Left renal cortex interstitium (tissue), 4 donors: ENCODE measurements at regions not wholly inside any gene's neighbourhood (a gene's known extent, or its start where the extent isn't known, plus 50 kb on each side); places are given as distances from the start of the nearest gene placed in this dataset.

Experiments
- DNase-seq, 4 donors: peaks; one replicate each; pipeline ENCODE4 v3.0.0-alpha.2; 2013; ENCODE audit warnings: low read depth in 4 of 4, low spot score in 2 of 4, missing footprints in 1 of 4

GRCh38 chr19:30911491-30911890 lies 437.7 kb downstream of the TSHZ3 start:
- no peak for DNase-seq

DNA sequence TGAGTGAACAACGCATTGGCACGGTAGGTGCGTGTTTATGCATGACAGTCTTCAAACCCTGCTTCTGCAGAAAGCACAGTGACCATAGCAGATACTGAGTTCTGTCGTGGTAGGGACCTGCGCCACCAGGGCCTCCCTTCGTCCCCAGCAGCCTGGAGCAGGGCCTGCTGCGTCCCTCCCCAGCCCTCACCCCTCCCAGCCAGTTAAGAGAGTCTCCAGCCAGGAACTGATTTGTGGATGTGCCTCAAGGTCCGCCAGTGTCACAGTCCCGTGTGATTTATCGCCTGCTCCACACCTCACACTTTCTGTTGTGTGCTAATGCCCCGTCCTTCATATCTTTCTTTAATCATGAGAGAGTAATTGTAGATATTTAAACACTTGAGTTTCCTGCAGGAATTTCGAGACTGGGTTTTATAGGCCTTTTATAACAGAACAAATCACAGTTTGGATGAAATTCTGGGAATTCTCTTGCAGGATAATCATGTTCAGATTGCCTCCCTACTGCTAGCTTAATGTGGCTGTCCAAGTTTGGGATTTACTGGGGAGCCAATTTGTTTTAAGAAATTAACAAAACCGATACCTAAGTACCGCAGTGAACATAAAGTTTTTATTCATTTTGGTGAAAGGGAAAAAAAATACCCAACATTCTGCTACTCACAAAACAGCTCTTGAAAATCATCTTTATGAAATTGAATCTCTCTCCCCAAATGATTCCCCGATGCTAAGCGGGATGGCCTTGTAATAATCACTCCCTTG lies 438.6 kb downstream of the TSHZ3 start:
- no peak for DNase-seq

DNA sequence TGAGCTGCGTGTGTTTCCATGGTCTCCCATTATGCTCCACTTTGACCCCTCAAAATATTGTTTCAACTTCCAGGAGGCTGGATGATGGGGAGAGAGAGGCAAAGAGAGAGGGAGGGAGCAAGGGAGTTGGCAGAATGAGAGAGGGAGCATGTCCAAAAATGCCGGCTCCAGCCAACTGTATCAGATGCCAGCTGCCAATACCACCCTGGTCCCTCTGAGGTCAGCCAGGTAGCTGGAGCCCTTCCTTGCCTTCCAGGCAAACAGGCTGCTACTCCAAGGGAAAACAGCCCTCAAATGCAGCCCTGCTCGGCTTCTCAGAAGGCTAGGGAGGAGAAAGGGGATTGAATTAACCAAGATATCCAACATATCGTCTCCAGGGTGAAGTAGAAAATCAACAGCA lies 440.0 kb downstream of the TSHZ3 start:
- DNase-seq = no peak

- no peak for DNase-seq
Measured at GRCh38 chr19:30908262-30908771, 440.9 kb downstream of the TSHZ3 start.

GRCh38 chr19:30906871-30907270 lies 442.4 kb downstream of the TSHZ3 start:
- no peak for DNase-seq

DNA sequence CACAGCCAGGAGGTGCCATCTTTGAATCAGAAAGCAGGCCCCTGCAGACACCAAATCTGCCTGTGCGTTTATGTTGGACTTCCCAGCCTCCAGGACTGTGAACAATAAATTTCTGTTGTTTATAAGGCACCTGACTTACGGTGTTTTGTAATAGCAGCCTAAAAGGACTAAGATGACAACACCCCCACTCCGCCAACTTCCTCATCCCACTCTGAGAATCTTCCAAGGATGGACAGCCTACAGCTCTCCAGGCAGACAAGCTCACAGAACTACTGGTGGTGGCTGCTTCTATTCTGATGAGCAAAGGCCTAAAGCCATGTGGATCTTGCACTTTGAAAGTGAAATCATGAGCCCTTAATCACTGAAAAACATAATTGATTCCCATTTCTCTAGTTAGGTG lies 449.2 kb downstream of the TSHZ3 start:
- DNase-seq = no peak

DNA sequence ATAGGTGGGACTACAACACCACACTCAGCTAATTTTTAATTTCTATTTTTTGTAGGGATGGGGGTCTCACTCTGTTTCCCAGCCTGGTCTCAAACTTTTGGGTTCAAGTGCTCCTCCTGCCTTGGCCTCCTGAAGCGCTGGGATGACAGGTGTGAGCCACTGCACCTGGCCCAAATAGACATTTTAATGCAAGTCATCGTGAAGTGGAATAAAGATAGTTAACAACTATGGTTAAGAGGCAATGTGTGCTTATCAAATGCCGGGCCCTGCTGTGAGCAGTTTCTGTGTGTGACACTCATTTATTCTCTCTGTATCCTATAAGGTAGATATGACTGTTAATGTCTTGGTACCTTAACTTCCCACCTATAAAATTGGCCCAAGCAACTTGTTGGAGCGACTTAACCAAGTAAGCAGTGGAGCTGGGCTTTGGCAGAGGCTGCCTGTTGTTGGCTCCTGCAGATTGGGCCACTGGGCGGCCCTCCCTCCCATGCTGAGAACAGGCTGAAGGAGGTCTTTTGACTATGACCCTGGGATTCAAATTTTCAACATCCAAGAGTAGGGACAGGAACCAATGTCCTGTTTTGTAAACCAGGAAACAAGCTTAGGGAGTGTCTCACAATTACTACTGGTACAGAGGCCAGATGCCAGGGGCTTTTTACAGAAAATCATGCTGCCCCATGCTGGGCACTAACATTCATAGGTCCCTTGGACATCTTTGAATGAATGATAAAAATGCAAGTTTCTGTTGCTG lies 450.7 kb downstream of the TSHZ3 start:
- DNase-seq = no peak

DNA sequence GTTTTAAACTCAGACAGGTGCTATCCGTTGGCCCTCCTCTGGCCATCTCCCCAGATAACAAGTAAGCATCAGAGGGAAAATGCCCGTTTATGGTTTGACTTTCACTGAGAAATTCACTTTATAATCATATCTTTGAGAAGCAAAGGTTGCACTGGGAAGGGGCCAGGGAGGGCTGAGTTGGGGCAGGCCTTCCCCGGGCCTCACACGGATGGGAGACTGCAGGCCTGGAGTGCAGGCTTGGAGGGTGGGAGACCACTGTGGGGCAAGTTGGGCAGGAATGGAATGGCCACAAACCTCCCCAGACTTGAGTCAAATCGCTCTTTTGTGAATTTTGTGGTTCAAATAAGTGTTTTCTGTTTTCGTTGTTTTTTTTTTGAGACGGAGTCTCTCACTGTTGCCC lies 451.7 kb downstream of the TSHZ3 start:
- DNase-seq = no peak

GRCh38 chr19:30897034-30897433 lies 452.2 kb downstream of the TSHZ3 start:
- no peak for DNase-seq

DNA sequence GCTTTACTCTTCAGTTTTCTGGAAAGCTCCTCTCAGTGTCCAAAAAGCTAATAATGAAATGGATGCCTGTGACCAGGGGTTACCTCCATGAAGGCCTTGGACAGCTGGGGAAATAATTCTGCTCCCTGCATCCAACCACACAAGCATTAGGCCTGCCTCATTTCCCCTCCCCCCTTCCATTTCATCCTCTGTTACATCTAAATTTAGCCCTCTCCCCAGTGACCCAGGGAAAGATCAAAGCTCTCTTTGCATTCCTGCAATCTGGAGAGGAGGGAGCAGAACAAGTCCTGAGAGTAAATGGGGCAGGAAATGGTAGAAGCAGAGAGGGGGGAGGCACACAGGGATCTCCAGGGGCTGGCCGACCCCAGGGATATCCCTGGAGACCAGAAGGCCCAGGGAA lies 452.7 kb downstream of the TSHZ3 start:
- peak in 3 of 4 donors; percentile 41 to 66 (median 49) for DNase-seq

DNA sequence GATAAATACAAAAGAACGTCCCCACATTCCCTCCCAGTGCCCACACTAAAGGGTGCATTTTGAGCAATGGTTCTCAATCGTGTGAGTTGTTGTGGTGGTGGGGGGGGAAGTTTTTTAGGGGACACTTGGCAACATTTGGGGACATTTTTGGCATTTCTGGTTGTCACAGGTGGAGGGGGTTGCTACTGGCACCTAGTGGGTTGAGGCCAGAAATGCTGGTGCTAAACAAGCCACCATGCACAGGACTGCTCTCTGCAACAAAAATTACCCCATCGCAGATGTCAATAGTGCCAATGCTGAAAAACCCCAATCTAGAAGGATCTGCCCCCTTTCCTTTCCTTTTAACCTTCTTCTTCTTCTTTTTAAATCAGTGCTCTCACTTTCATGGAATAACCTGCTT lies 453.3 kb downstream of the TSHZ3 start:
- DNase-seq = no peak

DNA sequence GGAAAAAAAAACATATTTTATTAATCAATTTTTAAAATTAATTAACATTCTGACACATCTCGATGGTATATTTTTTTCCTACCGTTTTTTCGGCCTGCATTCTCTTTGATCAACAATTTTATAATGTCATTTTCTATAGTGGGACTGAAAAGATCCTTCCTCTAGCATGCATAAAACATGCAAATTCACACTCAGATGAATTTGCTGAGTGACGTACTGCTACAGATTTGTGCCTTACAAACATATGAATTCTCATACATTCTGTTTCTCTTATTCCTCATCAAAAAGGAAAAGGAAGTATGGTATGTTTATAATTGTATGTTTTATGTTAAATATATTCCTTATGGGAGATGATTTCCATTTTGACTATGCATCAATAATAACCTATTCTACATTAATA lies 458.2 kb downstream of the TSHZ3 start:
- no peak for DNase-seq

GRCh38 chr19:30890033-30890432 lies 459.2 kb downstream of the TSHZ3 start:
- DNase-seq = no peak

DNA sequence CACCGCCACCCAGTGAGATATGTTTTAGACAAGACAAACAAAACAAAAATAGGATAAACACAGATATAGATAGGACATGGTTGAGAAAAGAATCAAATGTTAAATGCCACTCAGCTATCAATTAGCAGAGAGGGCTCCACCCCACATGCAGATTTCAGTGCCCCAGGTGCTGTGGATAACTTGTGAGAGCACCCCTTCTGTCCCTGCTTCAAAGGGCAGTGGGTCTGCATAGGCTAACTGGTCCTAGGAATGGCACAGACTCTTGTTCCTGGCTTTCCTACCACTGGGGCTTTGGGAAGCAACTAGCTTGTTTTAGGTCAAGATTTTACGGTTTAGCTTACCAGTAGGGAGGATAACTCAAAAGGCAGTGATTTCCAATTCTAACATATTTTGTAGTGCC lies 460.3 kb downstream of the TSHZ3 start:
- no peak for DNase-seq

GRCh38 chr19:30887042-30887441 lies 462.2 kb downstream of the TSHZ3 start:
- DNase-seq = no peak

GRCh38 chr19:30886222-30886621 lies 463.0 kb downstream of the TSHZ3 start:
- no peak for DNase-seq

- DNase-seq = no peak
Measured at GRCh38 chr19:30884146-30884812, 465.0 kb downstream of the TSHZ3 start.

DNA sequence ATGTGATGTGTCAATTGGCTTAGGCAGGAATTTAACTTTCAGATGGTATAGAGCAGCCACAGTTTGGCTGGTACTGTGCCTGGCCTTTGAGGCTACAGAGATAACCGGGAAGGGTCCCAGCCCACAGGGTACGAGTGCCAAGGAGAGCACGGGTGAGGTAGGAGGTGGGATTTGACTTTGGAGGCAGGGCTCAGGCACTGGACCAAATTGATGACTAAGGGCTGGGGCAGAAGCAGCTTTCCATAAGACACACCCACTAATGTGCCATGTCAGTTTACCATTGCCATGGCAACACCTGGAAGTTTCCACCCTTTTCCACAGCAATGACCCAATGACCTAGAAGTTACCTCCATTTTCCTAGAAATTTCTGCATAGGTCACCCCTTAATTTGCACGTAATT lies 466.2 kb downstream of the TSHZ3 start:
- DNase-seq = no peak

DNA sequence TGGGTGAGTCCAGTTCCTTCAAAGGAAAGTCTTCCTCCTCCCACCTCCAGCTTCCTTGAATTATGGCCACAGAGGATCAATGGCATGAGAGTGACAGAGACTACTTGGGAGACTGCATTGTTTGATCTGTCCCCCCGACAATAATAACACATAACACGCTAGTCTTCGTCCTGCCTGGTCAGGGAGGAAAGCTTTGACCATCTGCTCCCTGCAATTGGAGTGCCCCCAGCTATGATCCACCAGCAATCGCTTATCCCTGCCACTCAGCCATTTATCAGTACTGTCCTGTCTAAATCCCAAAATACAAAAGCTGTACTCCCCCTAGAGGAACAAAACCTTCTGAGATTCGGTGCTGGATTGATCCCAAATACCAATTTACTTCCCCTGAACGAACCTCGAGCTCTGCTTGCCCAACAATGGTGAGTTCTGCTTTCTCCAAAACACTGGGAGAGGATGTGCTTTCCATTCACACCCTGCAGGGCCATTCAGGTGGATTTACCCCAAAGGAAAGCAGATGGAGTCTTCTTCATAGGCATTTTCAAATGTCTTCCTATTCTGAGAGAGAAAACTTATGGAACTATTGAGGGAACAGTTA lies 466.7 kb downstream of the TSHZ3 start:
- DNase-seq = no peak

- no peak for DNase-seq
Measured at GRCh38 chr19:30881930-30882329, 467.3 kb downstream of the TSHZ3 start.

DNA sequence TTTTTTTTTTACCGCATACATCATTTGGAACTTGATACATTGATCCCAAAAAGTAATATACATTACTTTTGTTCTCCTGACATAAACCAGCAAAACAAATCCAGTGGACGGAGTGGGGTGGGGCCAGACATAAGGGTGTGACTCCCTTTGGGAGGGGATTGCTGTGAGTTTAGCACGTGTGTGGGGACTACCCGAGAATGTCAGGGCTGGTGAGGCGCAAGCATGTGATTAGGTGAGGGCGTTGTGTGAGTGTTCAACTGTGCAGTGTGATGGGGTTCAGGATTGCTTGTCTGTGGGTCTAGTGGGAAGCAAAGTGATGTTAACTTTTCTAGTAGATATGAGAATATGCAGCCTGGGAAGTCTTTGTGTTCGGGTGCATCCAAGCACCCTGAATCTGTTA lies 468.0 kb downstream of the TSHZ3 start:
- no peak for DNase-seq
